AG04449 (cell line): ENCODE measurements at regions not wholly inside any gene's neighbourhood (a gene's known extent, or its start where the extent isn't known, plus 50 kb on each side); places are given as distances from the start of the nearest gene placed in this dataset.

Experiments
- CTCF ChIA-PET: fragments of 350-600 bp; formaldehyde crosslinking; extraction: SDS; loops from one replicate; lab custom pipeline; 2021; ENCODE audit warnings: antibody characterized with exemption; lab: Yijun Ruan, JAX
- POLR2A ChIA-PET: fragments of 400-600, 350-600 bp; formaldehyde crosslinking; extraction: SDS; loops from one replicate; lab custom pipeline; 2020; ENCODE audit warnings: antibody characterized with exemption, inconsistent platforms; lab: Yijun Ruan, JAX
- DNase-seq: peaks from one replicate; pipeline ENCODE4 v3.0.0-alpha.2; 2010; ENCODE audit warnings: low read depth, low spot score
- H3K4me3 ChIP-seq: 2 replicates; pipeline ENCODE4 v1.5.1; 2011; ENCODE audit warnings: low read depth, mild to moderate bottlenecking, control low read depth, low read length
- TF ChIP-seq, protein P1 (sequence below): IDR thresholded peaks from one replicate; pipeline ENCODE4 v1.5.1; 2011; ENCODE audit warnings: mild to moderate bottlenecking, moderate library complexity, low read length, control low read depth, inconsistent platforms; ENCODE audit not compliant: insufficient read depth; ENCODE audit errors: missing control alignments

GRCh38 chr1:87472716-87473115 is 144.0 kb downstream of the LMO4 start:
- DNase-seq = no peak
- TF ChIP-seq, protein P1, sequence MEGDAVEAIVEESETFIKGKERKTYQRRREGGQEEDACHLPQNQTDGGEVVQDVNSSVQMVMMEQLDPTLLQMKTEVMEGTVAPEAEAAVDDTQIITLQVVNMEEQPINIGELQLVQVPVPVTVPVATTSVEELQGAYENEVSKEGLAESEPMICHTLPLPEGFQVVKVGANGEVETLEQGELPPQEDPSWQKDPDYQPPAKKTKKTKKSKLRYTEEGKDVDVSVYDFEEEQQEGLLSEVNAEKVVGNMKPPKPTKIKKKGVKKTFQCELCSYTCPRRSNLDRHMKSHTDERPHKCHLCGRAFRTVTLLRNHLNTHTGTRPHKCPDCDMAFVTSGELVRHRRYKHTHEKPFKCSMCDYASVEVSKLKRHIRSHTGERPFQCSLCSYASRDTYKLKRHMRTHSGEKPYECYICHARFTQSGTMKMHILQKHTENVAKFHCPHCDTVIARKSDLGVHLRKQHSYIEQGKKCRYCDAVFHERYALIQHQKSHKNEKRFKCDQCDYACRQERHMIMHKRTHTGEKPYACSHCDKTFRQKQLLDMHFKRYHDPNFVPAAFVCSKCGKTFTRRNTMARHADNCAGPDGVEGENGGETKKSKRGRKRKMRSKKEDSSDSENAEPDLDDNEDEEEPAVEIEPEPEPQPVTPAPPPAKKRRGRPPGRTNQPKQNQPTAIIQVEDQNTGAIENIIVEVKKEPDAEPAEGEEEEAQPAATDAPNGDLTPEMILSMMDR = no peak
- no peak overlapping the region for H3K4me3 ChIP-seq
- CTCF ChIA-PET = no interaction called here
- POLR2A ChIA-PET = interaction anchor here (0.6 kb wide), 1 partner anchor 855 kb away, joined by 3 read pairs; no protein-coding TSS in a partner anchor

DNA sequence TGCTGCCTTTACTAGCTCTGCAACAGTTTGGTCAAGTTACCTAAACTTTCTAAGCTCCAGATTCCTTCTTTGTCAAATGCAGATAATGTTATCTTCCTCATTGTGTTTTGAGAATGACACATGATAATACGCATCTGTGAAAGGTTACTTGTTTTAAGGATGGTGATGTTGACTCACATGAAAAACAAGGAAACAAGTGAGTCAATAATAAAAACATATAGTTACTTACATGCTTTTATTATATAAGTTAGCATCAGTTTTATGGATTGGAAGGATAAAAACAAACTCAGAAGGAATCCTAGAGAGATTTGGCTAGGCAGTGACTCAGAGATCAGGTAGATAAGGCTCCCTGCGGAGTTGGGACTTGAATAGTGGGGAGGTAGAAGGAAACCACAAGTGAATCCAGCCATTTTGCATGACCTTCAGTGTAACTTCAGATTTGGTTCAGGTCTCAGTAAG is 144.6 kb downstream of the LMO4 start:
- TF ChIP-seq, protein P1 = no peak
- ChIA-PET CTCF (no interaction called here), POLR2A (interaction anchor here (0.6 kb wide), 1 partner anchor 854 kb away, joined by 3 read pairs; no protein-coding TSS in a partner anchor)
- DNase-seq = no peak
- no peak overlapping the region for H3K4me3 ChIP-seq

GRCh38 chr1:87474098-87474497 is 145.4 kb downstream of the LMO4 start:
- no peak overlapping the region for H3K4me3 ChIP-seq
- ChIA-PET POLR2A (no interaction called here), CTCF (no interaction called here)
- TF ChIP-seq, protein P1 = no peak
- no peak for DNase-seq

DNA sequence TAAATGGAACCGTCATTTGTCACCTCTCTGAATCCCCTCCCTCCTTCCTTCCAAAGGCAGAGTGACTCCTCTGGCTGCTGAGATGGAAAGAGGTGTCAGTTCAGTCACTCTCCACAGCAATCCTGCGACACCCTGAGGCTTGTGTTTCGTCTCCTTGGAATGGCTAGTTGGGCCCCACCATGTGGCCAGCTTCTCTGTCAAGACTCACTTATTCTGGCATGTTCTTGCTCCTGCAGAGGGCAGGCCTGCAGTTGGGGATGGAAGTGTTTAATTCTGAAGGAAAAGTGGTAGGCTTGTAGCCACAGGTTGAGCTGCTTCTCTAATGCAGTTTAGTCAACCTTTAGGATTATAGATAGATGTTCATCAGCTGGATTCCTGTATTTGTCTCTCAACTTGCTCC is 149.6 kb downstream of the LMO4 start:
- no peak for DNase-seq
- TF ChIP-seq, protein P1 = peak; percentile 14
- ChIA-PET CTCF (no interaction called here), POLR2A (no interaction called here)
- H3K4me3 ChIP-seq = no peak overlapping the region

DNA sequence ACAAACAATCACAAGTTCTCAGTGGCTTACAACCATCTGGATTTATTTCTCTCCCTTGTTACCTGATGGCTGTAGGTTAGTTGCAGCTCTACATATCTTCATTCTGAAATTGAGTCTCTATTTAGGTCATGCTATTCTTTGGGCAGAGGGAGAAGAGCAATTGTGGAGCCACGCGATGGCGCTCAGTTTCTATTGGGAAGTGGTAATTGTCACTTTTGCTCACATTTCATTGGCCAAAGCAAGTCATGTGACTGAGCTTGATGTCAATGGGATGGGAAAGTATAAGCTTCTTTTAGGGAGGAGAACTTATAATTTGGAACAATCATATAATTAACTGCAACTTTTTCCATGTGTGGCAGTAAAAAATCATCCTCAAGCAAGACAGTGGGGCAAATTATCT is 166.5 kb downstream of the LMO4 start:
- no peak for DNase-seq
- CTCF ChIA-PET = interaction anchor here (1.4 kb wide), 1 partner anchor 18 kb away, joined by 3 read pairs; no protein-coding TSS in a partner anchor
- POLR2A ChIA-PET = no interaction called here
- TF ChIP-seq, protein P1 = no peak
- no peak overlapping the region for H3K4me3 ChIP-seq

- ChIA-PET CTCF (interaction anchor here (1.4 kb wide), 1 partner anchor 19 kb away, joined by 3 read pairs; no protein-coding TSS in a partner anchor), POLR2A (no interaction called here)
- no peak for DNase-seq
- TF ChIP-seq, protein P1 = no peak
- H3K4me3 ChIP-seq = no peak overlapping the region
Observed at GRCh38 chr1:87495870-87496269, 167.2 kb downstream of the LMO4 start.
